H4 (cell line): ENCODE measurements at regions not wholly inside any gene's neighbourhood (a gene's known extent, or its start where the extent isn't known, plus 50 kb on each side); places are given as distances from the start of the nearest gene placed in this dataset.

Experiments used
- DNase-seq: peaks from one replicate; pipeline ENCODE4 v3.0.0-alpha.2; 2015; ENCODE audit warnings: low spot score

DNA sequence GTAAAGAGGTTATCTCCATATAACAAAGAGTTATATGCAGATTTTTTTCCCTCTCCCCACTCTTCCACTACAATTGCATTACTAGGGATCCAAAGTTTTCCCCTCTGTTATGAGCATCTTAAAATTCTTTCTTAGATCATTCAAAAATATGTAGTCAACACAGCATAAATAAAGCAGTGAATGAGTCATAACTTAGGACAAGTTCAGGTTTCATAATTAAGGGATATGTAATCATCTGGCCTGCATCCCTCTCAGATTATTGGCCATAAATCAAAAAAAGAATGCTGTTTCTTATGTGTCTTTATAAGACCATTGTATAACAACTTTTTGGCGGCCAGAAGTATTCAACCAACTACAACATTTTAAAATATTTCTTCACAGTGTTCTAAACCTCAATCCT, 1526.1 kb downstream of the KCNT2 start:
- DNase-seq, result no peak

DNA sequence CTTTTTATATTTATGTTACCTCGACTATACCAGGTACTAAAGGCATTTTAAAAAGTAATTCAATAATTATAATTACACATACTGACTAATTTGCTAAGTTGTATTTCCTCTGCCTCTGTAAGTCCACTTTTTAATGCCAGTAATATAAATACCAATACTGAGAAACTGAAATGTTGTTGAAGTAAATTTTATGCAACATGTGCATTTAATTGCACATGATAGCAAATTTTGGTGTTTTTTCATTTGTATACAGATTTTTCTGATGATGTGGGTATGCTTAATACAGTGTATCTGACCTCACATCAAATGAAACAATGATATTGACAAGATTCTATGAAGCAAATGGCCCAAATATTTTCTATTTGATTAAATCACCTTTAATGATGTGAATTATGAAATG, 1531.6 kb downstream of the KCNT2 start:
- no peak for DNase-seq

DNA sequence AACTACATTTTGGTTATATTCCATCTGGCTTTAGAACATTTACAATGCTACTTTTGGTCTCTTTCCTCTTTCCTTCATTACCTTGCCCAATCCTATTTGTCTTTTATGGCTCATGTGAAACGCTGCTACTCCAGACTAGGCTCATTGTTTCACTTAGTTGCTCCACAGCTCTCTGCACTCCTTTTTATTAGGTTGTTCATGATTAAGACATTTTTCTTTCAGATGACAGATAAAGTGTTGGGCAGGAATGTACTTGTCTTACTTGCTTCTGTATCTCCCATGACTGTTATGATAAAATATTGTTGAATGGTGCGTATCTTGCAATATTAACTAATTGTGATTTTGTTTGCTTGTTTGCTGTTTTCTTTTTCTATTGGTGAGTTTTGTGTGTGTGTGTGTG, 1532.3 kb downstream of the KCNT2 start:
- DNase-seq, result no peak

DNA sequence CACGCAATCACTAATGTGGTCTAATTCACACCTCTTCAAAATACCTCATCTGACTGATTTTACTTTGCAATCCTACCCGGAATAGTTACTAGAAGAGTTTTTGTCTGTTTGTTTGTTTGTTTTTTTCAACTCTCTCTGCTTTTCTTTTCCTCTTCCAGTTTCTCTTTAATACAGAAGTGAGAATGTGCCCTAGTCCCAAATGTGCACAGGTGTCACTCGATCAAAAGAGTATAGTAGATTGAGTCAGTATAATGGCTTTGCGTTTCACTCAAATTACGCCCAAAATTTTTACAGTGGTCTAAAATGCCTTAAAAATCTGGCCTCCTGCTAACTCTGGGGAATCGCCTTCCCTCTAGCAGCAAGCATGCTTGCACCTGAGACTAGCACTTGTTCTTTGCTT, 1536.8 kb downstream of the KCNT2 start:
- no peak for DNase-seq

DNA sequence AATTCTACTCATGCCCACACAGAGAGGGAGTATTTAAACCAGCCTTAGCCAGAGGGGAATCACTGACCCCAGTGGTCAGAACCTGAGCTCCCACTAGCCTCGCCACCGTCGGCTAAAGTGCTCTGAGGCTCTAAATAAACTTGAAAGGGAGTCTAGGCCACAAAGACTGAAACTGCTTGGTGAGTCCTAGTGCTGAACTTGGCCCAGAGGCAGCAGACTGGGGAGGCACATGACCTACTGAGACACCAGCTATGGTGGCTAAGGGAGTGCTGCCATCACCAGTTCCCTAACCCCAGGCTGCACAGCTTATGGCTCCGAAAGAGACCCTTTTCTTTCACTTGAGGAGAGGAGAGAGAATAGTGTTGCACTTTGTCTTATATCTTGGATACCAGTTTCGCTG, 1542.8 kb downstream of the KCNT2 start:
- no peak for DNase-seq

DNA sequence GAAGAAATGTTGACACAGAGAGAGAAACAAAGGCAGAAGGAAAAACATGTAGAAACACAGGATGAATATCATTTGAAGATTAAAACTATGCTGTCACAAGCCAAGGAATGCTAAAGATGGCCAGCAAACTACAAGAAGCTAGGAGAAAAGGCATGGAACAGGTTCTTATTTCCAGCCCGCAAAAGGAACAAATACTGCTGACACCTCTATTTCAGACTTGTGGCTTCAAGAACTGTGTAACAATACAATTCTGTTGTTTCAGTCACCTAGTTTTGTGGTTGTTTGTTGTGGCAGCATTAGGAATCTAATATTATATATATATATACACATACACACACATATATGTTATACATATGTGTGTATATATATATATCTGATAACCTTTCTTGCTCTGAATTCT, 1543.9 kb downstream of the KCNT2 start:
- DNase-seq, result no peak

DNA sequence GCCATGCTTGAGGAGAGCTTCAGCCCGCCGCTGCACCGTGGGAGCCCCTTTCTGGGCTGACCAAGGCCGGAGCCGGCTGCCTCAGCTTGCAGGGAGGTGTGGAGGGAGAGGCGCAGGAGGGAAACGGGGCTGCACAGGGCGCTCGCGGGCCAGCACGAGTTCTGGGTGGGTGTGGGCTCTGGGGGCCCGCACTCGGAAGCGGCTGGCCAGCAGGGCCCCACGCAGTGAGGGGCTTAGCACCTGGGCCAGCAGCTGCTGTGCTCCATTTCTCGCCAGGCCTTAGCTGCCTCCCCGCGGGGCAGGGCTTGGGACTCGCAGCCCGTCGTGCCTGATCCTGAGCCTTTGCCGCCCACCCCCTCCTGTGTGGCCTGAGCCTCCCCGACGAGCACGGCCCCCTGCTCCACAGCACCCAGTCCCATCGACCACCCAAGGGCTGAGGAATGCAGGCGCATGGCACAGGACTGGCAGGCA, 1554.0 kb downstream of the KCNT2 start:
- no peak for DNase-seq

DNA sequence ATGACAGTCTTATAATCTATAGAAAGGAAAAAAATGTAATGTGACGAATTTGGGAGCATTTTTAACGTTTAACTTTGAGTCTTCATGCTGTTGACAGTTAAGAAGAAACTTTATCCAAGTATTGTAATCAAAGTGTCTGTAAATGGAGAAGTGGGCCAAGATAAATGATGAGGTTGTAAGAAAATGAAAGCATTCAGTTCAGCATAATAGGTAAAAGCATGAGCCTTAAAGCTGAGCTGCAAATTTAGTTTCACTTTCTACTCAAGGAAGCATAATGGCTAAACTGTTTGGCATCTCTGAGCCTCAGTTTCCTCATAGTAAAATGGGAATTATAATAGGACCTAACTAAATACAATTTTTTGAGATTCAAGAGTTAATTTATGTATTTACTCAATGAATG, 1554.8 kb downstream of the KCNT2 start:
- DNase-seq, result peak; percentile 6

DNA sequence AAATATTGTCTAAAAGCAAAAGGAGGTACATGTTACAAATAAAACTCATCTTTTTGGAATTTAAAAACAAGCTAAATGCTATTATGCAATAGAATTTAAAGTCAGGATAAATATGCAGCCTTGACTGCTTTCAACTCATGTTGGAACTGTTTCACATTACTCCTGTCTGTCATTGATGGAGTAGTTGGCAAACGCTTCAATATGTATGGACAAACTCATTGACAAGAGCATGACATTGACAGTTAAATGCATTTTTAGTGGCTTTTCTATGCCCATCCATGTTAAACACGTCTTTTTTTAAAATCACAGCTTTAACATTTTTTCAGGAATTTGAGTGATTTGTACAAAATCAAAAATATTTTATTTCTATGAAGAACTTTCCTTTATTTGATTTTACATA, 1560.5 kb downstream of the KCNT2 start:
- DNase-seq, result no peak

DNA sequence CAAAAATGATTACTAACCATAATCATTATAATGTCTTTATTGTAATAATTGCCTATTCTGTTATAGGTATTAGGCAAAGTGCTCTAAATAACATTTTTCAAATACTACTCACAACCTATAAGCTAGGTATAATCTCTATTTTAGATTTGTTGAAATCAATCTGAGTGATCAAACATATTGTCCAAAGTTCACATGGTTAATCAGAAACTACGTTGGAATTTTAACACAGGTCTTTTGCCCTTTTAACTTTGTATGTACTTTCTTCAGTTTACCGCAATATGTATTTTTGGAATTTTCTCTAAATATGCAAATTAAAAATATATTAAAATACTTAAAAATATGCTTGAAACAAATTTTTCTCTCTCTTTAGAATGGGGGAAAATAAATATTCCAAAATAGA, 1563.2 kb downstream of the KCNT2 start:
- DNase-seq, result no peak

DNA sequence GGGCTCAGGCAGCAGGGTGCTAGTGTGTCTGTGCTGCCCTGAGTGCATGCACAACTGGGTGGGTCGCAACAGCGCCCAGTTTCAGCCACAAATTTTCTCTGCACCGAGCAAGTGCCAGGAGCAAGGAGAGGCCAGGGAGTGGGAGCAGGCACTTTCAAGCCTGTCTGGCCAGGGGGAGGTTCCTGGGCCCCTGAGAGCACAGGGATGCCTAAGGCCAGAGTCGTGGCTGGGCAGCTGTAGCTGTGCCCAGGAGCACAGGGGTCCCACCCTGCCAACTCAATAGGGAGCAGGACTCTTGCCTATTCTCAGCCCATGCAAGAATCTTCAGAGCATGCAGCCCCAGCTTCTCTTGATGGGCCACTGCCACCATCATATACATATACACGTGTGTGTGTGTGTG, 1577.4 kb downstream of the KCNT2 start:
- DNase-seq, result no peak

DNA sequence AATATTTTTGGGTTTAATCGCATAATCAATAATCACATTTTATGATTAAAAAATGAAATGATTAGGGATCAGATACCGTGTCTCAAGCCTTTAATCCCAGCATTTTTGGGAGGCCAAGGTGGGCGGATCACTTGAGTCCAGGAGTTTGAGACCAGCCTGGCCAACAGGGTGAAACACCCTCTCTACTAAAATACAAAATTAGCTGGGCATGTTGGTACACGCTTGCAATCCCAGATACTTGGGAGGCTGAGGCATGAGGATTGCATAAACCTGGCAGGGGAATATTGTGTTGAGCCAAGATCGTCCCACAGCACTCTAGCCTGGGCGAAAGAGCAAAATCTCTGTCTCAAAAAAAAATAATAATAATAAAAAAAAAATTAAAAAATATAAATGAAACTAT, 1581.4 kb downstream of the KCNT2 start:
- DNase-seq, result no peak

DNA sequence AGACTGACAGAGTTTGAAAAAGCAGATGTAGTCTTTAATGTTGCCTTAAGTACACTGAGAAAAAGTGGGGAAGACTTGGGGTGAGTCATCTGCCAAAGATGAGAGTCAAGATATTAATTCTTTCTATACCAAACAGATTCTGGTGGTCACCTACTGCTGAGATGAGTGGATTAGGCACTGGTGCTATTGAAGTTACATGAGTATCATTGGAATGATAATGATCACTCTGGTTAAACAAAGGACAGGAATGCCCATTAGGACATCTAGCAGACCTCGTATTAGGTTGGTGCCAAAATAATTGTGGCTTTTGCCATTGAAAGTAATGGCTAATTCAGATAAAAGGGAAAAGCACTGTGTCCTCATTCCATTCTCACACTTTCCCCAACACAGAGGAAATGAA, 1588.9 kb downstream of the KCNT2 start:
- DNase-seq, result no peak

DNA sequence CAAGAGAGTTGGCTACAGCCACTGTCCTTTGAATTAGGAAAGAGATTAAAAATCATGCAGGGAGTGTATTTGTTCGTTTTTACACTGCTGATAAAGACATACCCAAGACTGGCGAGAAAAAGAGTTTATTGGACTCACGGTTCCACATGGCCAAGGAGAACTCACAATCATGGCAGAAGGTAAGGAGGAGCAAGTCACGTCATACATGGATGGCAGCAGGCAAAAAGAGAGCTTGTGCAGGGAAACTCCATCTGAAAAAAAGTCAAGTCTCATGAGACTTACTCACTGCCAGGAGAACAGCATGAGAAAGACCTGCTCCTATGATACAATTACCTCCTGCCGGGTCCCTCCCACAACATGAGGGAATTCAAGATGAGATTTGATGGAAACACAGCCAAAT, 1595.2 kb downstream of the KCNT2 start:
- DNase-seq, result no peak

DNA sequence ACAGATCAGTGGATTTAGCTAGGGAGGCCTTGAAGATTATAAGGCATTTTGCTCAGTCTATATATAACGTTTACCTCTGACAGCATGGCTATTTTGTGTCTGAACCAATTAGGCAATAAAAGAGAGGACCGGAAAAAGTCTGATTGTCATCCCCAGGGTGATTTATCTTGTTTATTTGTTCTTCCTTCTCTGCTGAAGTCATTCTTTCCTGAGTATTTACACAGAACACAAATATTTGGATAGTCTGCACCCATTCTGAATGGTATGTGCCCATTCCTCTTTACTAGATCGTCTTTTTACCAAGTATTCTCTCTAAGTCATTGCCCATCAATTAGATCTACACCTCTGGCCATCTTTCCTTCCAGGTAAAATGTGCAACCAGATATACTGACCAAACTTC, 1602.9 kb downstream of the KCNT2 start:
- no peak for DNase-seq

DNA sequence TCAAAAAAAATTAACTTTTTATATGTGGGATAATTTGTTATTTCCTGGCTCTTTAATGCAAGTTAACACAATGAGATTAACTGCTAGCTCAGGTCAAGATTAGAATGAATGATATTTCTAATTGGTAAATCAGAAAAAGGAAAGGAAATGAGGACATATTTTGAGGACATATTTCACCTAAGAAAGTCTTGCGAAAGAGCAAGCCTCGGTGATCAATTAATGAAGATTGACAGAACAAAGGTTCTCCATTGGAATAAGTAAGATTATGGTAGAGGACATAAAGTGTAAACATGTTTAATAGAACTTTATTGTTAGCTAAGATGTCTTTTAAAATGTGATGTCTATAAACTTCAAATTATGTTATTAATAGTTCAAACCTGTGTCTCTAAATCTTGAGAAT, 1617.8 kb downstream of the KCNT2 start:
- no peak for DNase-seq

DNA sequence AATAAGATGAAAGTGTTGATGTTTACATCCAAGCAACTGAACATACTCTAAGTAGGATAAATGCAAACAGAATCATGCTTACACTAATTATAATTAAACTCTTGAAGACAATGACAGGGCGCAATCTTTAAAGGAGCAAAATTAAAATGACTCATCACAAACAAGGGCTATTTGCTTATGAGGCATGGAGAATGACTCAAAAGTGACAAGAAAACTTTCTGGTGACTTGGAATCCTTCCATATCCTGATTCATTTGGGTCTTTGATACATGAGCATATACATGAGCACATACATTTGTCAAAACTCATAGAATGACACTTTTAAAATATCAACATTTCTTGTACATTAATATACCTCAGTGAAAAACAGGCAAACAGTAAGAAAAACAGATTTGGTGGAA, 1632.3 kb downstream of the KCNT2 start:
- peak; percentile 37 for DNase-seq

DNA sequence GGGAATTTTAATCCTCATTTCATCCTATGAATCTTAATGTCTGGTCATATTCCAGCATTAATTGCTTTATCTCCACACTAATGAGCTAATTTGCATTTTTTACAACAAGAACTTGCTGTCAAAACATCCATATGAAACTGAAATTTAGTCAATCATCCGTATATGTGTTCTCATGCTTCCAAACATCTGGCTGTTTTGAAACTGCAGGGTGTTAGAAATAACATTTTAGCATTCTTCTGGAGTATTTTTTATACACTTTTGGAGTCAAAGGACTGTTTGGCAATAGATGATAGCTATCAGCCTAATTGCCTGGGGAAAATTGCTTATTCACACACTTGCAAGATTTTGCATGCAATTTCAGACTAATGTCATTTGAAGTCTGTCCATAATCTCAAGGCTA, 1639.3 kb downstream of the KCNT2 start:
- no peak for DNase-seq

DNA sequence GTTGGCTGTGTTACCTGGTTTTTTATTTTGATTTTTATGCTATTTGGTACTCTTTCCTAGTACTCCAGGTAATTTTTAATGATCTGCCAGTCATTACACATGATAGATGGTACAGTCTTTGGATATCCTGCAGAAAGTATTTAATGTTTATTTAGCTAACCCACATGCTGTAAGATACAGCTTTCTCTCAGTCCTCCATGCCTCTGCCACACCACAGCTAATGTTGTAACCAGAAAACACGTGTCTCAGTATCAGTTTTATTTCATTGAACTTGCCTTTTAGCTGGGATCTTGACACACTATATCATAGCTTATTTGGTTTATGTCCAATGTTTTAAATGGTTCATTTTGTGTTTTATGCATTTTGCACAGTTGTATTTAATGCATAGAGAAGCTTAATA, 1648.4 kb downstream of the KCNT2 start:
- peak; percentile 9 for DNase-seq

DNA sequence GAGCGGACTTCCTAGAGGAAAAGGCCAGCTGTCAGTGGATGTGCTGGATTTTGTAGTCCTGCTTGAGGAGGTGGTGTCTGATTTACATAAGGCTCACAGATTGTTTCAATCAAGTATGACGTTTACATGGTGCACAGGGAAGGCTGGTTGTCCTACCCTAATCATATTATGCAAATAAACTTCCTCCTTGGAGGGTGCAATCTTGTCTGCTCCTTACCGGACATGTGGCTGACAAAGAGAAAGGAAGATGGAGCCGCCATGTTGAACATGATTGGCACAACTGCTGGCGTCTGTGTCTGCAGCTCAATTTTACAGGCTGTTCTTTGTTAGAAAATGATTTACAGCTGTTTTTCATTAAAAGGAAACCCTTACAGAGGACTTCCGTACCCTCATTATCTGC, 1656.1 kb downstream of the KCNT2 start:
- DNase-seq, result no peak

DNA sequence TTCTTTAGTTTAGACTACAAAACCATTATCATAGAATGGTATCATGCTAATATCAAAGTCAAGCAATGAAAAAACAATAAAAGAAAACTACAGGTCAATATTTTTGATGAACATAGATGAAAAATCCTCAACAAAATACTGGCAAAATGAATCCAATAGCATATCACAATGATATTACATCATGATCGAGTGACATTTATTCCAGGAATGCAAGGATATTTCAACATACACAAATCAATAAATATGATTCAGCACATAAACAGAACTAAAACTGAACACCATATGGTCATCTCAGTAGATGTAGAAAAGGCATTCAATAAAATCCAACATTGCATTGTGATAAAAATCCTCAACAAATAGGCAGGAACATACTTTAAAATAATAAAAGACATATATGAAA, 1657.7 kb downstream of the KCNT2 start:
- DNase-seq, result no peak

DNA sequence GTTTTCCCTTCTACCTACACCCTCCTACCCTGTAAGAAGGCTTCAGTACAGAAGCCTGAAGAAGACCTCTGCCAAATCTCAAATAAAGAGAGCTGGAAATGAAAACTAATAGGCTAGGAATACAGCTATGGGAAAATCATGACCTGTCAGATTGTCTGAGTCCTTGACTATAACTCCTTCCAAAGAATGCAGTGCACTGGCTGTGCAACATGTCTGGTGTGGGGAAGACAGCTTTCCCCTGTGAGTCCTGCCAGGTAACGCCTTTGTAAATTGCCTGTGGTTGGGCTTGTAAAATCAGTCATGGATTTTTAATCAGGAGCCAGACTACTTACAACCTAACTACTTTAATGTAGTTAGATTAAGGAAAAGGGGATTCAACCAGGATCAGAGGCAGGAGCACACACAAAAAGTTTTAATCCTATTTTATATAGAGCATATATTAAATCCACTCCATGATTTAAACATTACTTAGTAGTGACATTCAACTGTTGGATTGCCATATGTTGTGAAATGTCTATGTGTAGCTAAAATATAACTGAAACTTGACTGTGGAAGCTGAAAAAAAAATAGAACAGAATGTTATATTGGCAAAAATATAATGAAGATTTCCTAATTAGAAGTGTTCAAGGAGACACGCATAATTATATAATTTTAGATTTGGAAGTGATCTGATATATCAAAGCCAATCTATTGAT, 1667.8 kb downstream of the KCNT2 start:
- DNase-seq, result no peak

DNA sequence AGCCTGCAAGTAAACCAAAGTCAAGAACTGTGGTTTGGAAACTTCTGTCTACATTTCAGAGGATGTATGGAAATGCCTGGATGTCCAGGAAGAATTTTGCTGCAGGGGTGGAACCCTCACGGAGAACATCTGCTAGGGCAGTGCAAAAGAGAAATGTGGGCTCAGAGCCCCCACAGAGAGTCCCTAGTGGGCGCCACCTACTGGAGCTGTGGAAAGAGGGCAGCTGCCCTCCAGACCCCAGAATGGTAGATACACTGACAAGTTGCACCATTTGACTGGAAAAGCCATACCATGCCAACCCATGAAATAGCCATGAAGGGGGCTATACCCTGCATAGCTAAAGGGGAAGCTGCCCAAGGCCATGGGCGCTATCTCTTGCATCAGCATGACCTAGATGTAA, 1672.4 kb downstream of the KCNT2 start:
- DNase-seq, result no peak

DNA sequence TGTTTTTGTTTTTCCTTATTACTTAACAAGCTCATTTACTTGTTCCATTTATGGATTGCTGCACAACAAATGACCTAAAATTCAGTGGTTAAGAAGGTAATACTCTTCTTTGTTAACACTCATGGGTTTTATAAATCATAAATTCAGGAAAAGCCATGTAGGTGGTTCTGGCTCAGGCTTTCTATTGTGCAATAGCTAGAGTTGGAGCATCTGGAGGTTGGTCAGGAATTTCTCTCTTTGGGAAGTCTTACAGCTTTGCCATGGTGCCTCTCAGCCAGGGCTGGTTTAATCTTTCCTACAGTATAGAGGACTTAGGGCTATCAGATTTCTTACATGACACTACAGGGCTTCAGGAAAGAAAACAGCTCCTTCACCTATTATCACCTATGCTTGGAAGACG, 1677.1 kb downstream of the KCNT2 start:
- no peak for DNase-seq
